GM12878 (cell line): ENCODE measurements at regions not wholly inside any gene's neighbourhood (a gene's known extent, or its start where the extent isn't known, plus 50 kb on each side); places are given as distances from the start of the nearest gene placed in this dataset.

Experiments
- ATAC-seq: fragments of 200-7000 bp; cut with Tn5 transposase; 3 replicates; pipeline ENCODE4 v1.9.1; 2020; ENCODE audit warnings: mild to moderate bottlenecking, moderate library complexity
- BruUV-seq: library from RNA; stranded (reverse); fragments of 400-500 nt; replicated peaks from 2 replicates; lab custom pipeline; 2021; lab: Mats Ljungman, UMichigan
- CTCF ChIA-PET: fragments of 300-600 bp; sonication (Branson Sonifier 250); formaldehyde crosslinking; extraction: SDS; loops from one replicate; lab custom pipeline; 2021; ENCODE audit warnings: inconsistent platforms; lab: Yijun Ruan, JAX
- POLR2A ChIA-PET: fragments of 350-600 bp; formaldehyde crosslinking; extraction: SDS; loops from one replicate; lab custom pipeline; 2021; ENCODE audit warnings: inconsistent platforms; lab: Charles Lee
- RAD21 ChIA-PET: fragments of 300-600 bp; sonication (Branson Sonifier 250); formaldehyde crosslinking; loops from one replicate; lab custom pipeline; 2023; ENCODE audit warnings: antibody characterized with exemption; ENCODE audit not compliant: unreplicated experiment; lab: Charles Lee
- SMC1A ChIA-PET: fragments of 300-600 bp; sonication (Branson Sonifier 250); formaldehyde crosslinking; loops from one replicate; lab custom pipeline; 2023; ENCODE audit not compliant: unreplicated experiment, uncharacterized antibody; lab: Charles Lee
- DNase-seq: peaks from one replicate; pipeline ENCODE4 v3.0.0-alpha.2; 2011; ENCODE audit warnings: low read depth, low spot score
- FAIRE-seq: peaks from 3 replicates; lab custom pipeline; 2011; peaks lifted over from hg19 to GRCh38; lab: Jason Lieb, UNC
- H2AFZ ChIP-seq: 2 replicates; pipeline ENCODE4 v1.6.0; 2011; ENCODE audit warnings: low read depth, low read length, control low read depth; ENCODE audit not compliant: control insufficient read depth
- H3K27ac ChIP-seq: 2 replicates; pipeline ENCODE4 v1.5.1; 2011; ENCODE audit warnings: control low read depth; ENCODE audit not compliant: control insufficient read depth, insufficient read depth
- H3K27me3 ChIP-seq, 2 experiments: replicated peaks in 1 of 2; 2 replicates each; pipeline versions ENCODE4 v1.6.0 to v1.6.1; 2011; ENCODE audit warnings: low read length in 1 of 2; ENCODE audit not compliant: control insufficient read depth in 2 of 2, insufficient read depth in 2 of 2
- H3K36me3 ChIP-seq, 2 experiments: 2 replicates each; pipeline ENCODE4 v1.5.1; 2011; ENCODE audit warnings: low read length in 1 of 2; ENCODE audit not compliant: control insufficient read depth in 2 of 2, insufficient read depth in 2 of 2
- H3K4me1 ChIP-seq: 2 replicates; pipeline ENCODE4 v1.6.1; 2011; ENCODE audit warnings: mild to moderate bottlenecking, low read length, moderate library complexity, mixed read lengths; ENCODE audit not compliant: control insufficient read depth, insufficient read depth
- H3K4me2 ChIP-seq: 2 replicates; pipeline ENCODE4 v1.6.0; 2011; ENCODE audit warnings: control low read depth; ENCODE audit not compliant: control insufficient read depth, insufficient read depth
- H3K4me3 ChIP-seq: fragments of 200-600 bp; sonication (generic); 2 replicates; pipeline ENCODE4 v1.5.1; 2016
- H3K79me2 ChIP-seq: 2 replicates; pipeline ENCODE4 v1.6.0; 2011; ENCODE audit warnings: low read length; ENCODE audit not compliant: control insufficient read depth, insufficient read depth
- H3K9ac ChIP-seq: 2 replicates; pipeline ENCODE4 v1.8.0; 2011; ENCODE audit warnings: low read length, control low read depth, mixed read lengths; ENCODE audit not compliant: control insufficient read depth, insufficient read depth
- H3K9me3 ChIP-seq: replicated peaks from 3 replicates; pipeline ENCODE4 v1.5.1; 2011; ENCODE audit warnings: mild to moderate bottlenecking, low read length; ENCODE audit not compliant: control insufficient read depth, insufficient read depth
- H4K20me1 ChIP-seq: 2 replicates; pipeline ENCODE4 v1.6.0; 2011; ENCODE audit not compliant: control insufficient read depth, insufficient read depth
- CBFB ChIP-seq: IDR thresholded peaks from 2 replicates; pipeline ENCODE4 v1.6.1; 2016; ENCODE audit warnings: antibody characterized with exemption, low read depth
- ESRRA ChIP-seq: IDR thresholded peaks from 2 replicates; pipeline ENCODE4 v1.6.1; 2012; ENCODE audit warnings: mild to moderate bottlenecking, low read length, improper control_type of control experiment
- ETV6 ChIP-seq, 2 experiments: fragments of 450-650 bp in 1 of 2; IDR thresholded peaks in 1 of 2; conservative IDR thresholded peaks in 1 of 2; 2 replicates each; pipeline ENCODE4 v1.6.1; 2014; ENCODE audit warnings: antibody characterized with exemption in 1 of 2, borderline replicate concordance in 1 of 2, low read depth in 1 of 2, mild to moderate bottlenecking in 1 of 2, moderate library complexity in 1 of 2
- IRF3 ChIP-seq: fragments of 450-650 bp; IDR thresholded peaks from 2 replicates; pipeline ENCODE4 v1.6.1; 2014; ENCODE audit warnings: mild to moderate bottlenecking
- KAT2A ChIP-seq: conservative IDR thresholded peaks from 2 replicates; pipeline ENCODE4 v1.6.1; 2011; ENCODE audit warnings: low read depth, low read length; ENCODE audit not compliant: control insufficient read depth
- MTA2 ChIP-seq: fragments of 450-650 bp; IDR thresholded peaks from 2 replicates; pipeline ENCODE4 v1.6.1; 2016; ENCODE audit warnings: low read depth, mild to moderate bottlenecking, moderate library complexity
- MYC ChIP-seq: IDR thresholded peaks from 2 replicates; pipeline ENCODE4 v1.6.1; 2011; ENCODE audit warnings: mild to moderate bottlenecking, low read length, moderate library complexity, inconsistent platforms; ENCODE audit not compliant: insufficient read depth, insufficient replicate concordance, insufficient read length, severe bottlenecking
- NFIC ChIP-seq: IDR thresholded peaks from 2 replicates; pipeline ENCODE4 v1.6.1; 2012; ENCODE audit warnings: low read depth, mild to moderate bottlenecking, inconsistent platforms, low read length, moderate library complexity
- NR2F1 ChIP-seq: fragments of 450-650 bp; conservative IDR thresholded peaks from 2 replicates; pipeline ENCODE4 v1.6.1; 2017; ENCODE audit warnings: mild to moderate bottlenecking
- POLR2A ChIP-seq: IDR thresholded peaks from 2 replicates; pipeline ENCODE4 v1.6.1; 2011; ENCODE audit warnings: low read depth, mild to moderate bottlenecking, low read length
- SMARCA5 ChIP-seq: fragments of 450-650 bp; IDR thresholded peaks from 2 replicates; pipeline ENCODE4 v1.6.1; 2017; ENCODE audit warnings: mild to moderate bottlenecking
- TCF7 ChIP-seq: IDR thresholded peaks from 2 replicates; pipeline ENCODE4 v1.6.1; 2014; ENCODE audit warnings: antibody characterized with exemption, borderline replicate concordance
- USF1 ChIP-seq: IDR thresholded peaks from 2 replicates; pipeline ENCODE4 v1.6.1; 2011; ENCODE audit warnings: borderline replicate concordance, low read depth, mild to moderate bottlenecking, moderate library complexity, mixed read lengths, low read length; ENCODE audit not compliant: insufficient read depth; ENCODE audit errors: extremely low read length
- ZBTB33 ChIP-seq: fragments of 450-650 bp; IDR thresholded peaks from 2 replicates; pipeline ENCODE4 v1.6.1; 2017; ENCODE audit warnings: mild to moderate bottlenecking
- ZNF207 ChIP-seq: fragments of 450-650 bp; IDR thresholded peaks from 2 replicates; pipeline ENCODE4 v1.6.1; 2014; ENCODE audit warnings: antibody characterized with exemption, mild to moderate bottlenecking, borderline replicate concordance
- ZNF592 ChIP-seq: fragments of 450-650 bp; IDR thresholded peaks from 2 replicates; pipeline ENCODE4 v1.6.1; 2017; ENCODE audit warnings: mild to moderate bottlenecking, moderate library complexity
- ZNF622 ChIP-seq: fragments of 450-650 bp; IDR thresholded peaks from 2 replicates; pipeline ENCODE4 v1.6.1; 2017; ENCODE audit warnings: mild to moderate bottlenecking, inconsistent platforms
- ZSCAN29 ChIP-seq: fragments of 450-650 bp; IDR thresholded peaks from 2 replicates; pipeline ENCODE4 v1.6.1; 2017; ENCODE audit warnings: mild to moderate bottlenecking, moderate library complexity
- WGBS: methylation state at CpG from one replicate; pipeline ENCODE4 v1.1.6; 2016; ENCODE audit warnings: low lambda C conversion rate; ENCODE audit not compliant: insufficient replicate concordance, insufficient coverage; ENCODE audit errors: missing lambda C conversion rate; 5-methylcytosine and 5-hydroxymethylcytosine counted together
- in situ Hi-C: fragments of 300-500 bp; cut with MboI; formaldehyde crosslinking; loops from 9 replicates; pipeline ENCODE4 v1.14.3; 2018; ENCODE audit warnings: mixed read lengths
- intact Hi-C: fragments of 100-400 bp; cut with micrococcal nuclease; formaldehyde crosslinking; loops from one replicate; pipeline ENCODE4 v1.14.2; 2022; ENCODE audit not compliant: unreplicated experiment

GRCh38 chr5:2140501-2141175 lies 257.9 kb upstream of the IRX4 start:
- no peak overlapping the region for H2AFZ ChIP-seq
- POLR2A ChIA-PET: no interaction called here
- no peaks in the 10 kb centered on the region for H4K20me1 ChIP-seq
- SMC1A ChIA-PET: no interaction called here
- CTCF ChIA-PET: no interaction called here
- H3K79me2 ChIP-seq: no peaks in the 10 kb centered on the region
- H3K4me3 ChIP-seq: no peak overlapping the region
- no peak for ATAC-seq
- in situ Hi-C loops: no loop called here
- 59% methylated on average over 21 of the region's 25 CpGs for WGBS
- FAIRE-seq: no peak
- no TSS peak for BruUV-seq
- DNase-seq: no peak
- H3K36me3 ChIP-seq: no peaks in the 10 kb centered on the region
- no peak overlapping the region for H3K4me2 ChIP-seq
- H3K27ac ChIP-seq: no peak overlapping the region
- intact Hi-C loops: no loop called here
- H3K4me1 ChIP-seq: no peaks in the 10 kb centered on the region
- no peaks in the 10 kb centered on the region for H3K27me3 ChIP-seq
- H3K9ac ChIP-seq: no peak overlapping the region
- H3K9me3 ChIP-seq: no peaks in the 10 kb centered on the region; the same call in 2 of the 3 replicates
- RAD21 ChIA-PET: no interaction called here
- TF ChIP-seq POLR2A (no peak), IRF3 (no peak), KAT2A (no peak), NR2F1 (no peak), ZNF592 (no peak), MYC (no peak), ESRRA (no peak), ZSCAN29 (no peak), ZBTB33 (no peak), SMARCA5 (no peak), NFIC (no peak), TCF7 (no peak), ETV6 (conservative IDR thresholded peaks at IDR 0.05 in 1 of 2, IDR thresholded peaks at IDR 0.05 in 1 of 2; ENCODE audit: borderline replicate concordance in 1 of 2, low read depth in 1 of 2) (no peak), CBFB (no peak), ZNF207 (no peak), MTA2 (no peak), ZNF622 (no peak), USF1 (no peak)
